ENCODE measurements at regions not wholly inside any gene's neighbourhood (a gene's known extent, or its start where the extent isn't known, plus 50 kb on each side); places are given as distances from the start of the nearest gene placed in this dataset.
"Not testable (repeated sequence)": the region's sequence is repeated elsewhere in the genome, so short reads cannot be mapped to it uniquely, and the experiment has no call there.

DNA sequence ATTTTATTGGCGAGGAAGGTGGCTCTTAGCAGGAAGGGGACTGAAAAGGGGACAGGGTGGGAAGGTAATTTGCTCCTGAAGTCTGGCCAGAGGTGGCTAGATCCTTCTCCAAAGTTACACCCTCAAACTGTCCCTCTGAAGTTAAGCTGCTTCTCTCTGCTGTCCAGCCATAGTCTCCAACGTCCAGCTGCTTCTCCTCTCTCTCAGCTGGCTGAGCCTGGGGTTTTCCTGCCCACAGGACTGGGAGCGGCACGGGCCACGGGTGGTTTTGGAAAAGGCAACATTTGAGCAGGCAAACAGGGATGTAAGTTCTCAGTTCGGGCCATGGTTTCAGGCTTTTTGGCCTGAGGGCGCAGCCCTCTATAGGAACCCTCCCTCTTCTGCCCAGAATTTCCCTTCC is 128.3 kb downstream of the YIPF5 start:
- Histone ChIP-seq H3K79me2 (ENCODE audit: control insufficient read depth, insufficient read depth, low read length, unreplicated experiment) (no peaks in the 10 kb centered on the region), H3K27ac (ENCODE audit: low read depth, low read length) (no peak overlapping the region), H3K4me1 (ENCODE audit: control insufficient read depth, insufficient read depth, low read length, unreplicated experiment) (no peaks in the 10 kb centered on the region), H3K27me3 (ENCODE audit: insufficient read depth, low read length) (no peaks in the 10 kb centered on the region), H3K4me3 (ENCODE audit: low read depth, low read length) (no peak overlapping the region), H2AFZ (ENCODE audit: low read length, unreplicated experiment) (no peak overlapping the region), H3K36me3 (ENCODE audit: insufficient read depth, low read length) (no peaks in the 10 kb centered on the region)

DNA sequence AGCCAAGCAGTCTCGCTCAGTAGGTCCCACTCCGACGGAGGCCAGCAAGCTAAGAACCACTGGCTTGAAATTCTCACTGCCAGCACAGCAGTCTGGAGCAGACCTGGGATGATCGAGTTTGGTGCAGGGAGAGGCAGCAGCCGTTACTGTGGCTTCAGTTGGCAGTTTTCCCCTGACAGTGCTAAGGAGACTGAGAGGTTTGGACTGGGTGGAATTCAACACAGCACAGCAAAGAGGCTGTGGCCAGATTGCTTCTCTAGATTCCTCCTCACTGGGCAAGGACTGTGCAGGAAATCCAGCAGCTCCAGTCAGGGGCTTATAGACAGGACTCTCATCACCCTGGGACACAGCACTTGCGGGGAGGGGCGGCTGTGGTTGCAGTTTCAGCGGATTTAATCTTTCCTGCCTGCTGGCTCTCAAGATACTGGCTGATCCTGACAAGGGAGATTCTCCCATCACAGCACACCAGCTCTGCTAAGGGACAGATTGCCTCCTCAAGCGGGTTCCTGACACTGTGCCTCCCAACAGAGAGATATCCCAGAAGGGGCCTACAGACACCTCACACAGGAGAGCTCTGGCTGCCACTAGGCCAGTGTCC is 122.1 kb downstream of the YIPF5 start:
- Histone ChIP-seq H3K79me2 (ENCODE audit: control insufficient read depth, insufficient read depth, low read length, unreplicated experiment) (no peaks in the 10 kb centered on the region), H2AFZ (ENCODE audit: low read length, unreplicated experiment) (no peak overlapping the region), H3K4me3 (ENCODE audit: low read depth, low read length) (no peak overlapping the region), H3K27me3 (ENCODE audit: insufficient read depth, low read length) (no peaks in the 10 kb centered on the region), H3K36me3 (ENCODE audit: insufficient read depth, low read length) (no peaks in the 10 kb centered on the region), H3K27ac (ENCODE audit: low read depth, low read length) (no peak overlapping the region), H3K4me1 (ENCODE audit: control insufficient read depth, insufficient read depth, low read length, unreplicated experiment) (no peaks in the 10 kb centered on the region)

GRCh38 chr5:144055391-144055790 is 115.1 kb downstream of the YIPF5 start:
- H3K4me1 ChIP-seq (ENCODE audit: control insufficient read depth, insufficient read depth, low read length, unreplicated experiment); H3K27me3 ChIP-seq (ENCODE audit: insufficient read depth, low read length); H2AFZ ChIP-seq (ENCODE audit: low read length, unreplicated experiment); H3K27ac ChIP-seq (ENCODE audit: low read depth, low read length); H3K36me3 ChIP-seq (ENCODE audit: insufficient read depth, low read length); H3K79me2 ChIP-seq (ENCODE audit: control insufficient read depth, insufficient read depth, low read length, unreplicated experiment); H3K4me3 ChIP-seq (ENCODE audit: low read depth, low read length): not testable (repeated sequence)

- not testable (repeated sequence) for H3K79me2 ChIP-seq (ENCODE audit: control insufficient read depth, insufficient read depth, low read length, unreplicated experiment); H3K4me3 ChIP-seq (ENCODE audit: low read depth, low read length); H3K36me3 ChIP-seq (ENCODE audit: insufficient read depth, low read length); H3K27ac ChIP-seq (ENCODE audit: low read depth, low read length); H2AFZ ChIP-seq (ENCODE audit: low read length, unreplicated experiment); H3K4me1 ChIP-seq (ENCODE audit: control insufficient read depth, insufficient read depth, low read length, unreplicated experiment); H3K27me3 ChIP-seq (ENCODE audit: insufficient read depth, low read length)
These were observed 110.4 kb downstream of the YIPF5 start for GRCh38 chr5:144060091-144060490.

DNA sequence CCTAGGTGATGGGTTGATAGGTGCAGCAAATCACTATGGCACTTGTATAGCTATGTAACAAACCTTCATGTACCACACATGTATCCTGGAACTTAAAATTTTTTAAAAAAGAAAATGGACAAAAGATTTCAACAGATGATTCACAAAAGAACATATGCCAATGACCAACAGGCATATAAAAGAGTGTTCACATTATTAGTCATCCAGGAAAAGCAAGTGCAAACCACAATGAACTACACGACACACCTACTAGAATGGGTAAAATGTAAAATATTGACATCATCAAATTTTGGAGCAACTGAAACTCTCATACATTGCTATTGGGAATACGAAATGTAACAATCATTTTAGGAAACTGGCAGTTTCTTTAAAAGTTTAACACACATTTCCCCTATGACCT is 109.9 kb downstream of the YIPF5 start:
- H3K27me3 ChIP-seq (ENCODE audit: insufficient read depth, low read length) = no peaks in the 10 kb centered on the region
- no peaks in the 10 kb centered on the region for H3K36me3 ChIP-seq (ENCODE audit: insufficient read depth, low read length)
- no peaks in the 10 kb centered on the region for H3K79me2 ChIP-seq (ENCODE audit: control insufficient read depth, insufficient read depth, low read length, unreplicated experiment)
- no peak overlapping the region for H3K27ac ChIP-seq (ENCODE audit: low read depth, low read length)
- H2AFZ ChIP-seq (ENCODE audit: low read length, unreplicated experiment) = no peak overlapping the region
- no peak overlapping the region for H3K4me3 ChIP-seq (ENCODE audit: low read depth, low read length)
- peaks cover 4% of the 10 kb centered on the region for H3K4me1 ChIP-seq (ENCODE audit: control insufficient read depth, insufficient read depth, low read length, unreplicated experiment)

GRCh38 chr5:144065786-144066185 is 104.7 kb downstream of the YIPF5 start:
- no peak overlapping the region for H3K4me3 ChIP-seq (ENCODE audit: low read depth, low read length)
- no peak overlapping the region for H3K27ac ChIP-seq (ENCODE audit: low read depth, low read length)
- H2AFZ ChIP-seq (ENCODE audit: low read length, unreplicated experiment) = no peak overlapping the region
- H3K4me1 ChIP-seq (ENCODE audit: control insufficient read depth, insufficient read depth, low read length, unreplicated experiment) = no peaks in the 10 kb centered on the region
- H3K79me2 ChIP-seq (ENCODE audit: control insufficient read depth, insufficient read depth, low read length, unreplicated experiment) = no peaks in the 10 kb centered on the region
- H3K27me3 ChIP-seq (ENCODE audit: insufficient read depth, low read length) = no peaks in the 10 kb centered on the region
- H3K36me3 ChIP-seq (ENCODE audit: insufficient read depth, low read length) = no peaks in the 10 kb centered on the region

- Histone ChIP-seq H3K4me3 (ENCODE audit: low read depth, low read length) (no peak overlapping the region; the same call in 1 of the 2 replicates), H2AFZ (ENCODE audit: low read length, unreplicated experiment) (peak overlapping the region; percentile 71), H3K36me3 (ENCODE audit: insufficient read depth, low read length) (no peaks in the 10 kb centered on the region), H3K79me2 (ENCODE audit: control insufficient read depth, insufficient read depth, low read length, unreplicated experiment) (no peaks in the 10 kb centered on the region), H3K4me1 (ENCODE audit: control insufficient read depth, insufficient read depth, low read length, unreplicated experiment) (peaks cover 16% of the 10 kb centered on the region), H3K27me3 (ENCODE audit: insufficient read depth, low read length) (no peaks in the 10 kb centered on the region), H3K27ac (ENCODE audit: low read depth, low read length) (peak overlapping the region; percentile 71)
These were observed 97.9 kb downstream of the YIPF5 start for GRCh38 chr5:144072518-144072927.

DNA sequence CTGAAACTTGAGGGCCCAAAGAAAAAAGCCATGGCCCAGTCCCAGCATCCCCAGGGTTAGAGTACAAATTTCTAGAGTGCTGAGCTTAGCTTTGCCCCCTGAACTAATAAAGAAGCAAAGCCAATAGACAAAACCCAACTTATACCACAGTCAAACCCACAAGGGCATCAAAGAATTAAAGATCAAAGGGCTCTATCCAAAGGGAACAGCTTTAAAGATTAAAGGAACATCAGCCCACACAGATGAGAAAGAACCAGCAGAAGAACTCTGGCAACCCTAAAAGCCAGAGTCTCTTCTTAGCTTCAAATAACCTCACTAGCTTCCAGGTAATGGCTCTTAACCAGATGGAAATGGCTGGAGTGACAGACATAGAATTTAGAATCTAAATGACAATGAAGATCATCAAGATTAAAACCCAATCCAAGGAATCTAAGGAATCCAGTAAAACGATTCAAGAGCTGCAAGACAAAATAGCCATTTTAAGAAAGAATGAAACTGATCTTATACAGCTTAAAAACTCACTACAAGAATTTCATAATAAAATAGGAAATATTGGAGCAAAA is 93.9 kb downstream of the YIPF5 start:
- peak overlapping the region; percentile 50 for H2AFZ ChIP-seq (ENCODE audit: low read length, unreplicated experiment)
- no peaks in the 10 kb centered on the region for H3K27me3 ChIP-seq (ENCODE audit: insufficient read depth, low read length)

GRCh38 chr5:144083185-144083584 is 87.3 kb downstream of the YIPF5 start:
- Histone ChIP-seq H3K27ac (ENCODE audit: low read depth, low read length) (no peak overlapping the region), H3K4me3 (ENCODE audit: low read depth, low read length) (no peak overlapping the region), H2AFZ (ENCODE audit: low read length, unreplicated experiment) (no peak overlapping the region), H3K36me3 (ENCODE audit: insufficient read depth, low read length) (no peaks in the 10 kb centered on the region), H3K4me1 (ENCODE audit: control insufficient read depth, insufficient read depth, low read length, unreplicated experiment) (peaks cover 7% of the 10 kb centered on the region), H3K79me2 (ENCODE audit: control insufficient read depth, insufficient read depth, low read length, unreplicated experiment) (no peaks in the 10 kb centered on the region), H3K27me3 (ENCODE audit: insufficient read depth, low read length) (no peaks in the 10 kb centered on the region)

More for the DNA sequence above, 93.9 kb downstream of the YIPF5 start:
- H3K4me3 ChIP-seq (ENCODE audit: low read depth, low read length) = no peak overlapping the region
- H3K27ac ChIP-seq (ENCODE audit: low read depth, low read length) = no peak overlapping the region
- H3K79me2 ChIP-seq (ENCODE audit: control insufficient read depth, insufficient read depth, low read length, unreplicated experiment) = no peaks in the 10 kb centered on the region
- peaks cover 16% of the 10 kb centered on the region for H3K4me1 ChIP-seq (ENCODE audit: control insufficient read depth, insufficient read depth, low read length, unreplicated experiment)
- no peaks in the 10 kb centered on the region for H3K36me3 ChIP-seq (ENCODE audit: insufficient read depth, low read length)

- H3K79me2 ChIP-seq (ENCODE audit: control insufficient read depth, insufficient read depth, low read length, unreplicated experiment) = no peaks in the 10 kb centered on the region
- no peak overlapping the region for H3K4me3 ChIP-seq (ENCODE audit: low read depth, low read length)
- H3K27me3 ChIP-seq (ENCODE audit: insufficient read depth, low read length) = no peaks in the 10 kb centered on the region
- H2AFZ ChIP-seq (ENCODE audit: low read length, unreplicated experiment) = peak overlapping the region; percentile 12
- no peak overlapping the region for H3K27ac ChIP-seq (ENCODE audit: low read depth, low read length)
- H3K36me3 ChIP-seq (ENCODE audit: insufficient read depth, low read length) = no peaks in the 10 kb centered on the region
- peaks cover 15% of the 10 kb centered on the region for H3K4me1 ChIP-seq (ENCODE audit: control insufficient read depth, insufficient read depth, low read length, unreplicated experiment)
These were observed 85.5 kb downstream of the YIPF5 start for GRCh38 chr5:144084971-144085370.

GRCh38 chr5:144085381-144085780 is 85.1 kb downstream of the YIPF5 start:
- no peak overlapping the region for H3K4me3 ChIP-seq (ENCODE audit: low read depth, low read length)
- peak overlapping the region; percentile 12 for H2AFZ ChIP-seq (ENCODE audit: low read length, unreplicated experiment)
- no peaks in the 10 kb centered on the region for H3K27me3 ChIP-seq (ENCODE audit: insufficient read depth, low read length)
- peaks cover 15% of the 10 kb centered on the region for H3K4me1 ChIP-seq (ENCODE audit: control insufficient read depth, insufficient read depth, low read length, unreplicated experiment)
- H3K36me3 ChIP-seq (ENCODE audit: insufficient read depth, low read length) = no peaks in the 10 kb centered on the region
- no peak overlapping the region for H3K27ac ChIP-seq (ENCODE audit: low read depth, low read length)
- H3K79me2 ChIP-seq (ENCODE audit: control insufficient read depth, insufficient read depth, low read length, unreplicated experiment) = no peaks in the 10 kb centered on the region

Measured in ACC112 (cell line).